C4-2B (cell line): ENCODE measurements at regions not wholly inside any gene's neighbourhood (a gene's known extent, or its start where the extent isn't known, plus 50 kb on each side); places are given as distances from the start of the nearest gene placed in this dataset.

ENCODE experiments used
- CTCF ChIP-seq: fragments of 450-650 bp; conservative IDR thresholded peaks from 2 replicates; pipeline ENCODE4 v1.5.1; 2017; ENCODE audit warnings: mild to moderate bottlenecking
- ZFX ChIP-seq: fragments of 450-650 bp; IDR thresholded peaks from 2 replicates; pipeline ENCODE4 v1.6.1; 2017

- TF ChIP-seq CTCF (no peak), ZFX (no peak)
Measured at GRCh38 chr14:53501361-53502211, 348.5 kb upstream of the DDHD1 start.
